Ovary (tissue), 3 donors: ENCODE measurements at regions not wholly inside any gene's neighbourhood (a gene's known extent, or its start where the extent isn't known, plus 50 kb on each side); places are given as distances from the start of the nearest gene placed in this dataset.

Experiments used
- EP300 ChIP-seq: sonication (generic); formaldehyde crosslinking; IDR thresholded peaks from one replicate; pipeline ENCODE4 v1.6.1; 2017; ENCODE audit warnings: antibody characterized with exemption
- POLR2A ChIP-seq: fragments of 450-650 bp; IDR thresholded peaks from one replicate; pipeline ENCODE4 v1.6.1; 2017; ENCODE audit warnings: antibody characterized with exemption, mild to moderate bottlenecking, moderate library complexity
- TF ChIP-seq, protein P1 (sequence below), 3 donors: fragments of 450-650 bp in 2 of 3; fragments of 200-600 bp in 1 of 3; IDR thresholded peaks; one replicate each; pipeline versions ENCODE4 v1.5.1 to v1.8.0; 2016 to 2022; ENCODE audit warnings: antibody characterized with exemption in 3 of 3, mild to moderate bottlenecking in 1 of 3
- donor health status: DM: no; HTN: no; CAD: no.

DNA sequence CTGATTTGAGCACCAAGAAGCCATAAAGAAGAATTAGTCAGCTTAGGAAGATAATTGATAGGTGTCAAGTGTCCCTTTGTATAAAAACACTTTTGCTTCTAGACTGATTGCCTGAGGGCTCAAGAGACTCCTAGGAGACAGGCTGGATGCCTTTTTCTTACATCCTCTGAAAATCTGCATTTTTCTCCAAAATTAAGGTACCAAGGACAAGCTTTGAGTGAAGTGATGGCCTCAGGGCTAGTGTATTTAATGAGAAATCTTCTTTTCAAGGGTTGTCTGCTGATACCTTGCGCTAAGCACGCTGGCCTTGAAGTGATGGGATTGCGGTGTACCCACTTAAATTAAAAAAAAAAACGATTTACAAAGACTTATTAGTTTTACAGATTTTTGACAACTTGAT is 304.0 kb downstream of the TLR4 start:
- TF ChIP-seq, protein P1, sequence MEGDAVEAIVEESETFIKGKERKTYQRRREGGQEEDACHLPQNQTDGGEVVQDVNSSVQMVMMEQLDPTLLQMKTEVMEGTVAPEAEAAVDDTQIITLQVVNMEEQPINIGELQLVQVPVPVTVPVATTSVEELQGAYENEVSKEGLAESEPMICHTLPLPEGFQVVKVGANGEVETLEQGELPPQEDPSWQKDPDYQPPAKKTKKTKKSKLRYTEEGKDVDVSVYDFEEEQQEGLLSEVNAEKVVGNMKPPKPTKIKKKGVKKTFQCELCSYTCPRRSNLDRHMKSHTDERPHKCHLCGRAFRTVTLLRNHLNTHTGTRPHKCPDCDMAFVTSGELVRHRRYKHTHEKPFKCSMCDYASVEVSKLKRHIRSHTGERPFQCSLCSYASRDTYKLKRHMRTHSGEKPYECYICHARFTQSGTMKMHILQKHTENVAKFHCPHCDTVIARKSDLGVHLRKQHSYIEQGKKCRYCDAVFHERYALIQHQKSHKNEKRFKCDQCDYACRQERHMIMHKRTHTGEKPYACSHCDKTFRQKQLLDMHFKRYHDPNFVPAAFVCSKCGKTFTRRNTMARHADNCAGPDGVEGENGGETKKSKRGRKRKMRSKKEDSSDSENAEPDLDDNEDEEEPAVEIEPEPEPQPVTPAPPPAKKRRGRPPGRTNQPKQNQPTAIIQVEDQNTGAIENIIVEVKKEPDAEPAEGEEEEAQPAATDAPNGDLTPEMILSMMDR (IDR thresholded peaks at IDR 0.05), result no peak
- no peak for TF ChIP-seq EP300
- no peak for TF ChIP-seq POLR2A
